ENCODE measurements at regions not wholly inside any gene's neighbourhood (a gene's known extent, or its start where the extent isn't known, plus 50 kb on each side); places are given as distances from the start of the nearest gene placed in this dataset.

DNA sequence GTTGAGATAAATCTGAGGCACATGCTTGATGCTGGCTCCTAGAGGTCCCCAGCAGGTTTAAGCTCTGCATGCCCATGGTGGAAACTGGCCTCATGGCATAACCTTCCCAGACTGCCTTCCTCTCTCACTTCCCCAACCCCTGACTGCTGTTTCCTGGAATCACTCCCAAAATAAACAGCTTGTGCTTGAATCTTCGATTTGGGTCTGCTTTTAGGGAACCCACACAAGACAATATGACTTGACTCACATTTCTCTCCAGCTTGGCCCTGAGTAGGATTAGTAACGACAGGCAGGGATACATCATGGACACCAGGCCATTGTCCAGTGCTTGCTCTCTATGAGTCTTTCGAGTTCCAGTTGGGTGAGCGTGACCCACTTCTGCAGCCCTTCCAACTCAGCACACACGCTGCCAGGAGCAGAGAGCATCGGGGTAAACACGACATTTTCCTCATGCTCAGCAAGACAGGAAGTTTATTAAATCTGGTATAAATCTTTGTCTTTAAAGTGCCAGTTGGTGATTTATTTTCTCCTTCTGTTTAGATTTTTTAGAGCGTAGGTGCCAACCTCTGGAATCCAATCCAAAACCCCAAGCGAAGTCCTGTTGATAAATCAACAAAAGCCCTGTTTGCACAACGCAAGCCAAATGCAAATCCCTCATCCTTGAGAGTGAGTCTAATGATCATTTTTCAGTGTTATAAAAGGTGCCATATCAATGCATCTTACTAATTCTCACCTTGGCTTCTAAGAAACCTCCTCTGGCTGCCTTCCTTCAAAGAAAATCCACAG is 135.0 kb downstream of the FOXA2 start (continued):
- no peak for TF ChIP-seq FOXP1 (CRISPR knock-in tag; IDR thresholded peaks at IDR 0.05; ENCODE audit: borderline replicate concordance)
- no peak for TF ChIP-seq GABPB1 (CRISPR knock-in tag; IDR thresholded peaks at IDR 0.05)
- TF ChIP-seq, protein P1, sequence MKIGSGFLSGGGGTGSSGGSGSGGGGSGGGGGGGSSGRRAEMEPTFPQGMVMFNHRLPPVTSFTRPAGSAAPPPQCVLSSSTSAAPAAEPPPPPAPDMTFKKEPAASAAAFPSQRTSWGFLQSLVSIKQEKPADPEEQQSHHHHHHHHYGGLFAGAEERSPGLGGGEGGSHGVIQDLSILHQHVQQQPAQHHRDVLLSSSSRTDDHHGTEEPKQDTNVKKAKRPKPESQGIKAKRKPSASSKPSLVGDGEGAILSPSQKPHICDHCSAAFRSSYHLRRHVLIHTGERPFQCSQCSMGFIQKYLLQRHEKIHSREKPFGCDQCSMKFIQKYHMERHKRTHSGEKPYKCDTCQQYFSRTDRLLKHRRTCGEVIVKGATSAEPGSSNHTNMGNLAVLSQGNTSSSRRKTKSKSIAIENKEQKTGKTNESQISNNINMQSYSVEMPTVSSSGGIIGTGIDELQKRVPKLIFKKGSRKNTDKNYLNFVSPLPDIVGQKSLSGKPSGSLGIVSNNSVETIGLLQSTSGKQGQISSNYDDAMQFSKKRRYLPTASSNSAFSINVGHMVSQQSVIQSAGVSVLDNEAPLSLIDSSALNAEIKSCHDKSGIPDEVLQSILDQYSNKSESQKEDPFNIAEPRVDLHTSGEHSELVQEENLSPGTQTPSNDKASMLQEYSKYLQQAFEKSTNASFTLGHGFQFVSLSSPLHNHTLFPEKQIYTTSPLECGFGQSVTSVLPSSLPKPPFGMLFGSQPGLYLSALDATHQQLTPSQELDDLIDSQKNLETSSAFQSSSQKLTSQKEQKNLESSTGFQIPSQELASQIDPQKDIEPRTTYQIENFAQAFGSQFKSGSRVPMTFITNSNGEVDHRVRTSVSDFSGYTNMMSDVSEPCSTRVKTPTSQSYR (CRISPR knock-in tag; IDR thresholded peaks at IDR 0.05): no peak
- TF ChIP-seq ZNF219 (CRISPR knock-in tag; IDR thresholded peaks at IDR 0.05; ENCODE audit: borderline replicate concordance): no peak
- TF ChIP-seq, protein P2, sequence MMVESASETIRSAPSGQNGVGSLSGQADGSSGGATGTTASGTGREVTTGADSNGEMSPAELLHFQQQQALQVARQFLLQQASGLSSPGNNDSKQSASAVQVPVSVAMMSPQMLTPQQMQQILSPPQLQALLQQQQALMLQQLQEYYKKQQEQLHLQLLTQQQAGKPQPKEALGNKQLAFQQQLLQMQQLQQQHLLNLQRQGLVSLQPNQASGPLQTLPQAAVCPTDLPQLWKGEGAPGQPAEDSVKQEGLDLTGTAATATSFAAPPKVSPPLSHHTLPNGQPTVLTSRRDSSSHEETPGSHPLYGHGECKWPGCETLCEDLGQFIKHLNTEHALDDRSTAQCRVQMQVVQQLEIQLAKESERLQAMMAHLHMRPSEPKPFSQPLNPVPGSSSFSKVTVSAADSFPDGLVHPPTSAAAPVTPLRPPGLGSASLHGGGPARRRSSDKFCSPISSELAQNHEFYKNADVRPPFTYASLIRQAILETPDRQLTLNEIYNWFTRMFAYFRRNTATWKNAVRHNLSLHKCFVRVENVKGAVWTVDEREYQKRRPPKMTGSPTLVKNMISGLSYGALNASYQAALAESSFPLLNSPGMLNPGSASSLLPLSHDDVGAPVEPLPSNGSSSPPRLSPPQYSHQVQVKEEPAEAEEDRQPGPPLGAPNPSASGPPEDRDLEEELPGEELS (CRISPR knock-in tag; IDR thresholded peaks at IDR 0.05): no peak

DNA sequence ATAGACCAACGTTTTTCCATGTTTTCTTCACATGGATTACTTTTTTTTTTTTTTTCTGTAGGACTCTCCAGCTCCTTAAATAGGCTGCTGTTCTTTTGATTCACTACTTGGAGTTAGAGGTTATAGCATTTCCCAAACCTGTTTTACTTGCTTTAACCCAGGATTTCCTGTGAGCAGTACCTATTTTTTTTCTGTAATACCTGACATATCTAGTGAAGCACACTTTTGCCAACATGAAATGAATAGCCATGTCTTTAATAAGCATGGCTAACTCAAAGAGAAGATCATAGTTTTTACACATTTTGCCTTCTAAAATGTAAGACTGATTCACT is 137.0 kb downstream of the FOXA2 start:
- DNase-seq (ENCODE audit: low spot score) (no peak), ATAC-seq (no peak)
- ChIA-PET POLR2A (no interaction called here), CTCF (no interaction called here)
- no peaks in the 10 kb centered on the region for H3K9me3 Mint-ChIP-seq
- TF ChIP-seq, protein P3, sequence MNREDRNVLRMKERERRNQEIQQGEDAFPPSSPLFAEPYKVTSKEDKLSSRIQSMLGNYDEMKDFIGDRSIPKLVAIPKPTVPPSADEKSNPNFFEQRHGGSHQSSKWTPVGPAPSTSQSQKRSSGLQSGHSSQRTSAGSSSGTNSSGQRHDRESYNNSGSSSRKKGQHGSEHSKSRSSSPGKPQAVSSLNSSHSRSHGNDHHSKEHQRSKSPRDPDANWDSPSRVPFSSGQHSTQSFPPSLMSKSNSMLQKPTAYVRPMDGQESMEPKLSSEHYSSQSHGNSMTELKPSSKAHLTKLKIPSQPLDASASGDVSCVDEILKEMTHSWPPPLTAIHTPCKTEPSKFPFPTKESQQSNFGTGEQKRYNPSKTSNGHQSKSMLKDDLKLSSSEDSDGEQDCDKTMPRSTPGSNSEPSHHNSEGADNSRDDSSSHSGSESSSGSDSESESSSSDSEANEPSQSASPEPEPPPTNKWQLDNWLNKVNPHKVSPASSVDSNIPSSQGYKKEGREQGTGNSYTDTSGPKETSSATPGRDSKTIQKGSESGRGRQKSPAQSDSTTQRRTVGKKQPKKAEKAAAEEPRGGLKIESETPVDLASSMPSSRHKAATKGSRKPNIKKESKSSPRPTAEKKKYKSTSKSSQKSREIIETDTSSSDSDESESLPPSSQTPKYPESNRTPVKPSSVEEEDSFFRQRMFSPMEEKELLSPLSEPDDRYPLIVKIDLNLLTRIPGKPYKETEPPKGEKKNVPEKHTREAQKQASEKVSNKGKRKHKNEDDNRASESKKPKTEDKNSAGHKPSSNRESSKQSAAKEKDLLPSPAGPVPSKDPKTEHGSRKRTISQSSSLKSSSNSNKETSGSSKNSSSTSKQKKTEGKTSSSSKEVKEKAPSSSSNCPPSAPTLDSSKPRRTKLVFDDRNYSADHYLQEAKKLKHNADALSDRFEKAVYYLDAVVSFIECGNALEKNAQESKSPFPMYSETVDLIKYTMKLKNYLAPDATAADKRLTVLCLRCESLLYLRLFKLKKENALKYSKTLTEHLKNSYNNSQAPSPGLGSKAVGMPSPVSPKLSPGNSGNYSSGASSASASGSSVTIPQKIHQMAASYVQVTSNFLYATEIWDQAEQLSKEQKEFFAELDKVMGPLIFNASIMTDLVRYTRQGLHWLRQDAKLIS (CRISPR knock-in tag; IDR thresholded peaks at IDR 0.05; ENCODE audit: borderline replicate concordance): no peak
- TF ChIP-seq, protein P4, sequence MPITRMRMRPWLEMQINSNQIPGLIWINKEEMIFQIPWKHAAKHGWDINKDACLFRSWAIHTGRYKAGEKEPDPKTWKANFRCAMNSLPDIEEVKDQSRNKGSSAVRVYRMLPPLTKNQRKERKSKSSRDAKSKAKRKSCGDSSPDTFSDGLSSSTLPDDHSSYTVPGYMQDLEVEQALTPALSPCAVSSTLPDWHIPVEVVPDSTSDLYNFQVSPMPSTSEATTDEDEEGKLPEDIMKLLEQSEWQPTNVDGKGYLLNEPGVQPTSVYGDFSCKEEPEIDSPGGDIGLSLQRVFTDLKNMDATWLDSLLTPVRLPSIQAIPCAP (CRISPR knock-in tag; IDR thresholded peaks at IDR 0.05): no peak
- no peak for TF ChIP-seq RELA (CRISPR knock-in tag; IDR thresholded peaks at IDR 0.05; ENCODE audit: borderline replicate concordance)
- TF ChIP-seq, protein P5, sequence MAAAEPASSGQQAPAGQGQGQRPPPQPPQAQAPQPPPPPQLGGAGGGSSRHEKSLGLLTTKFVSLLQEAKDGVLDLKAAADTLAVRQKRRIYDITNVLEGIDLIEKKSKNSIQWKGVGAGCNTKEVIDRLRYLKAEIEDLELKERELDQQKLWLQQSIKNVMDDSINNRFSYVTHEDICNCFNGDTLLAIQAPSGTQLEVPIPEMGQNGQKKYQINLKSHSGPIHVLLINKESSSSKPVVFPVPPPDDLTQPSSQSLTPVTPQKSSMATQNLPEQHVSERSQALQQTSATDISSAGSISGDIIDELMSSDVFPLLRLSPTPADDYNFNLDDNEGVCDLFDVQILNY (CRISPR knock-in tag; IDR thresholded peaks at IDR 0.05): no peak
- no peak for TF ChIP-seq ZNF671 (CRISPR knock-in tag; IDR thresholded peaks at IDR 0.05)
- no peak for TF ChIP-seq KAT7 (CRISPR knock-in tag; IDR thresholded peaks at IDR 0.05; ENCODE audit: borderline replicate concordance)
- no peaks in the 10 kb centered on the region for H3K36me3 Mint-ChIP-seq
- H3K4me1 Mint-ChIP-seq: no peaks in the 10 kb centered on the region
- no peak overlapping the region for H3K4me3 Mint-ChIP-seq
- peaks cover 51% of the 10 kb centered on the region for H3K27me3 Mint-ChIP-seq (ENCODE audit: low read depth)
- H3K27ac Mint-ChIP-seq: no peak overlapping the region
